HG02798 (cell line): ENCODE measurements at regions not wholly inside any gene's neighbourhood (a gene's known extent, or its start where the extent isn't known, plus 50 kb on each side); places are given as distances from the start of the nearest gene placed in this dataset.
"Not testable (repeated sequence)": the region's sequence is repeated elsewhere in the genome, so short reads cannot be mapped to it uniquely, and the experiment has no call there.

Experiments
- ATAC-seq: cut with Tn5 transposase; IDR thresholded peaks from one replicate; pipeline ENCODE4 v1.9.1; 2021; ENCODE audit warnings: mild to moderate bottlenecking; ENCODE audit not compliant: unreplicated experiment, poor library complexity

DNA sequence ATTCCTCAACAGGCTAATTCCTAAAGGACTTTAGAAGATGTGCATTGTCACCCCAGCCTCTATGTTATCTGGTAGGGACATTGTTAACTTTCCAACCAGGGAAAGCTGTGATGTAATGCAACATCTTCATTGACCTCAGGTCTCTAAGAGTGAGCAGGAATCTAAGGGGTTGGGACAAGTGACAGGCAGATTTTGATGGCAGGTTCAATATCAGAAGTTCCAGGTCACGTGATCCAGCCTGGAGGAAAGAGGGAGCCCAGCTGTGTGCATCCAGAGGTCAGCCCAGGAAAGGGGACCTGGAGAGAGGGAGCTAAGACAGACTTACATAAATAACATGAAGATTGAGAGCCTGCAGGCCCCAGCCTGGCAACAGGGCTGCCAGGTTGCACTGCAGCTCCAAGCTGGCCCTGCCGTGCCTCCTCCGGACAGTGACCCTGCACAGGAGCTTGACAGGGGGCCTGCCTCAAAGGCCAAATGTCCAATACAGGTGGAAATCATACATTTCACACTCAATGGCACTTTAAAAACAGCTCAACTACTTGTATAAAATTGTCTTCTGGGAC lies 262.2 kb upstream of the MGAT5 start:
- ATAC-seq = no peak

GRCh38 chr2:133992454-133992853 lies 261.4 kb upstream of the MGAT5 start:
- ATAC-seq = no peak

DNA sequence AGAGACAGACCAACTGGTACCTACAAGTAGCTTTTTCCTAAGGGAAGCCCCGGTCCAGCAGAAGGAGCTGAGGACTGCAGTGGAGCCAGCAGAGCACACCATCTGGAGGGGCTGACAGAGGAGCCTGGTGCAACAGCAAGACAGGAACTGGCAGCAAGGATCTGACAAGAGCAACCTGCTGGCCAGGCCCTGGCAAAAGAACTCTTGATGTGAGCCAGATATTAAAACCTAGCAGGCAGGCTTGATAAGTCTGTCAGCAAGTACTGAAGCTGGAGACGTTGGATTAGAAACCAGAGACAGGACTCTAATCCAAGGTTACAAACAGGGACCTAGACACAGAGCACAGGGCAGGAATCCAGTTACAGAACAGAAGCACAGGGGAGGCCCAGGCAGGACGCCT lies 260.7 kb upstream of the MGAT5 start:
- no peak for ATAC-seq

DNA sequence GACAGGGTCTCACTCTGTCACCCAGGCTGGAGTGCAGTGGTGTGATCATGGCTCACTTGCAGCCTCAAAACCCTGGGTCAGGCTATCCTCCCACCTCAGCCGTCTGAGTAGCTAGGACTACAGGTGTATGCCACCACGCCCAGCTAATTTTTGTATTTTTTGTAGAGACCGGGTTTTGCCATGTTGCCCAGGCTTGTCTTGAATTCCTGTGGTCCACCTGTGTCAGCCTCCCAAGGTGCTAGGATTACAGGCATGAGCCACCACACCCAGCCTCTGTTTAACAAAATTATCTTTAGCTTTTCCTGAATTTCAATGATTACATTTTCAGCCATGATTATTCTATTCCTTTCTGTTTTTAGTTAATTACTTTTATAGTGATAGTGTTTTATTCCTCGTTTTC lies 255.1 kb upstream of the MGAT5 start:
- not testable (repeated sequence) for ATAC-seq

DNA sequence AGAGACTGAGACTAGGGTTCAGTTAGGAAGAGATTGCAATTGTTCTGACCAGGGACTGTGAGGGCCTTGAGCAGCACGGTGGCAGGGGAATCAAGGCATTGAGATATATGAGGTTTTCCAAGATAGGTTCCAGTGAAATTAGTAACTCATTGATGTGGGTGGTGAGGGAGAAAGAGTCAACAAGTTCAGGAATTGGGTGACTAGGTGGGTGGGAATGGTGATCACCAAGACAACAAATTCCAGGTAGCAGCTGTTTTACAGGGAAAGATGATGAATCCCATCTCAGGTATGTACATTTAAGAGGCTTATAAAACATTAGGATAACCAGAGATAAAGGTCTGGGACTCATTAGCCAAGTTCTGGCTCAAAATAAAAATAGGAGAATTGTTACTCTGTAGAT lies 251.5 kb upstream of the MGAT5 start:
- no peak for ATAC-seq

DNA sequence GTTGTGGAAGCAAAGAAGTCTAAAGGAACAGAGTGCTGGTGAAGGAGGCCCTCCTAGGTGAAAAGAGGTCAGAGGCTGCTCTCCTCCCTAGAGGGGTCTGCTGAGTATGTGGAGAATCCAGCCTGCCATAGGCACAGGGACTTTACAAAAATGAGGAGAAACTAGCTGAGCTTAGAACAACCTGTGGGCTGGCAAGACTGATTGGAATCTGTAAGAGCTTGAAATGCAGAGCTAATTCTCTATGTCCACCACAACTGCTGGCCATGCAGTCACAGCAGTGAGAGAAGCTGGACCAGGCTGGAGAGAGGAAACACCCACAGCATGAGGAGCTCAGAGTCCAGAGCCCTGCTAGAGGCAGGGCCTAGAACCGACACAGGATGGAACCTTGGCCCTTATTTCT lies 251.0 kb upstream of the MGAT5 start:
- no peak for ATAC-seq

DNA sequence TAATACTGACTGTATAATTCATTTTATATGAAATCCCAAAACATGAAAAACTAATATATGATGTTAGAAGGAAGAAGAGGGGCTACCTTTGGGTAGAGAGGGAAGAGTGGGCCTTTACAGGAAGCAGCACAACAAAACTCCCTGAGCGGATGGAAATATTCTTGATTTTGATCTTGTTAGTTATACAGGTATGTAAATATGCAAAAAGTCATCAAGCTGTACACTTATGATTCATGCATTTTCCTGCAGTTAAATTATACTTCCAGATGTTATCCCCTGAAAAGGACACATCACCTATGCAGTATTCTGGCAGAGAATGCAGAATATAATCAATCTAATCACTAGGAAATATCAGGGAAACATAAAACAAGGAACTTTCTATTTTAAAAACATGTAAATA lies 249.4 kb upstream of the MGAT5 start:
- ATAC-seq = no peak

DNA sequence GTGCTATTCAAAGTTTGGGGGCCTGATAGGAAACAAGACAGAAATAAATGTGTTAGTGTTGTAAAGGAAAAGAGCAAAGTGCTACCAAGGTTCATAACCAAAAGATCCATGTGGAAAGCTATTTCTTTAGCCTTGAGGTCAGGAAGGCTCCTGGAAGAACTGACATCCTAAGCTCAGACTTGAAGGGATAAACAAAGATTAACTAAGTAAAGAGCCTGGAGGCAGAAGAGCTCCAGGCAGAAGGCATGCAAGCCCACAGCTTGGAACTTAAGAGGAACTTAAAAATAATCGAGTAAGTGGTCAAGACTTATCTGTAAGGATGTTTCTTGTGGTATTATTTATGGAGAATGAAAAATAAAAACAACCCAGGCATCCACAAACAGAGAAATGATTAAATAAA lies 245.0 kb upstream of the MGAT5 start:
- no peak for ATAC-seq

GRCh38 chr2:134009440-134009839 lies 244.4 kb upstream of the MGAT5 start:
- no peak for ATAC-seq

DNA sequence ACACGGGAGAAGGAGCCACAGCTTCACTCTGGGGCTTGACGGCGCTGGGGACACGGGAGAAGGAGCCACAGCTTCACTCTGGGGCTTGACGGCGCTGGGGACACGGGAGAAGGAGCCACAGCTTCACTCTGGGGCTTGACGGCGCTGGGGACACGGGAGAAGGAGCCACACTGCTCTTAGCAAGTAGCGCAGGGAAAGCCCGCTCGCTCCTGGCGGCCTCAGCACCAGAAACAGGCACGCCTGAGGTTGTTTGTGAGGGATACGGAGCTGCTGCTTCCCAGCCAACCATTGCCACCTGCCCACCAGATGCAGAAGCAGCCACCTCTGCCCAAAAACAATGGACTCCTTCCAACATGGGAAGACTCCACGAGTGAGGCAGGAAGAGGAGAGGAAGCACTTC lies 244.0 kb upstream of the MGAT5 start:
- not testable (repeated sequence) for ATAC-seq

GRCh38 chr2:134011936-134012586 lies 241.8 kb upstream of the MGAT5 start:
- ATAC-seq = no peak

GRCh38 chr2:134014196-134014960 lies 239.5 kb upstream of the MGAT5 start:
- no peak for ATAC-seq

DNA sequence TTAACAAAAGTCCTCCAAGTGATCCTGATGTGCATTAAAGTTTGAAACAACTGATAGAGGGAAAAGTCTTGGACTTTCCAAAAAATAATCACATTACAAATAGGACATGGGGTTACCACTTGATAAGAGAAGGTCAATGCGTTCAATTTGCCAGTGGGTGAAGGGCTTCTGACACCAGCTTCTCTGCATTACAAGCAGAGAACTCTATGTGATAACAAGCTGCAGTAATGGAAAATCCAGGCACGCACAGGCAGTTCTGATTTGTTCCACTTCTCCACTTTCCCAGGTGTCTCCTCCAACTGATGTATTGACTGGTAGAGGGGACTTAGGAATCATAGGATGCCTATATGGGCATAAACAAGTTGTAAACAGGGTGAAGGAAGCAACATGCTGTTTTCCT lies 234.0 kb upstream of the MGAT5 start:
- no peak for ATAC-seq

DNA sequence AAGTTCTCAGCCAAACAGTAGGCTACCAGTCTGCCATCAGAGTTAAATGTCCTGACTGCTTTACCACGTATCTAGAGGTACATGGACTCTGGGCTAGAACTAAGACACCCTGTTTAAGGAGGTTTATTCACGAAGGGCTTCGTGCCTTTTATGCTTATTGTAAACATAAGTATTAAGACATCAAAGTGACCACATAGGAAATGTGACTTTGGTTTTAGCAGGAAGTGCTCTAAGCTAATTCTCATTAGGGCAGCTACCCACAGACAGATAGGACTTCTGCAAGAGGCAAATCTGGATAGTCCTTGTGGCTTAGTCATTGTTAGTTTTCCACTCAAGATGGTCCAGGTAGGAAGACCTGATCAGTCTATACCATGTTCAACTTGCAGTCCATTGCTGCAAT lies 233.3 kb upstream of the MGAT5 start:
- peak; percentile 43 for ATAC-seq

DNA sequence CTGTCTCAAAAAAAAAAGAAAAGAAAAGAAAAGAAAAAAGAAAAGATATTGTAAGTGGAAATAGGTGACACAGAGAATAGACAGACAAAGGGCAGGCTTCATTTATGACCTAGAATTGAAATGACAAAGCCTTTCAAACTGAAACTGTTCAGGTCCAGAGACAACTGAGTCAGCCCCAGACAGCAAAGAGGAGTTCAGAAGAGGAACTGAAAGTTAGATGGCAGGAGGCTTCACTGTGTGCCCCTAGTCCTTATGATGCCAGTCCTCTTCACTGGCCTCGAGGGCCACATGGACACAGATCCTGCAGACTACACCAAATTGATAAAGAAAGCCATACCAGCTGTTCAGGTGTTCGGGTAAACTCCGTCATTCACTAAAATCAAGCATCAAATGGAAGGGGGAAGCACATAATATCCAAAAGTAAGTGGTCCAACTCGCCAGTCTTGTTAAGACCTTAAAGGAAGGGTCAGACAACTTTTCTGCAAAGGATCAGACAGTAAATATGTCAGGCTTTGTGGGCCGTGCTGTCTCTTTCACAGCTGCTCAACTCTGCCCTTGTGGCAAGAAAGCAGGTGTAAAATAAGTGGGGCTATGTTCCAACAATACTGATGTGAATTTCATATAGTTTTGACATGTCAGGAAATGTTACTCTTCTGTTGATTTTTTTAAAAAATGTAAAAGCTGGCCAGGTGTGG lies 231.9 kb upstream of the MGAT5 start:
- peak; percentile 91 for ATAC-seq

DNA sequence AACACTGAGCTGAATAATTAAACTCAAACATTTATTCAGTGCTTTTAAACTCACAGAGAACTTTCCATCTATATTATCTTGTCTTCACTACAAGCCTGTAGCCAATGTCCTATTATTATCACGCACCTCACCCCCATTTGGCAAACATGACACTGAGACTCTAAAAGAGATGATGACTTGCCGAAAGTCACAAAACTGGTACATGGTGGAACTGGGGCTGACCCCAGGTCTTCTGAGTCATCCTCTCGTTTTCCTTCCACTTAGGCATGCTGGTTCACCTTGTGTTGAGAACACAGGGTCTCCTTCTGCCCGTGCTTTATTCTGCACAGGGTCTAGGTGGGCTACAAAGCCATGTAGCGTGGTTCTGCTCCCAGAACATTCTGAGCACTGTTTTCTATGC lies 230.0 kb upstream of the MGAT5 start:
- ATAC-seq = no peak

DNA sequence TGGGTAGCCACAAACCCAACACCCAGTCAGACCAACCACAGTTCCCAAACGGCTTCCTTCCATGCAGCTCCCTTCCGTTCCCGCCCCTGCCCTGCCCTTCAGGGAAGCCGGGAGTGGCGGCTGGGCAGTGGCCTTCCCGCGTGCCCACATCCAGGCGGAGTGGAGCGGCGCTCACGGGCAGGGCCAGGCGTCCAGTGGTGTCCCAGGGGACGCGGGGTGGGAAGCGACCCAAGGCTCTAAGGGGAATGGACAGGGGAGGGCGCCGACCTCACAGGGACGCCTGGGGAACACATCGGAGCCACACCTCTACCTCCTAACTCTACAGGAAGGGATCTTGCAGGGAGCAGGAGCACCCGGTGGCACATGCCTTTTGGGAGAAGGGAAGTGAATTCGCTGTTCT lies 225.9 kb upstream of the MGAT5 start:
- no peak for ATAC-seq

DNA sequence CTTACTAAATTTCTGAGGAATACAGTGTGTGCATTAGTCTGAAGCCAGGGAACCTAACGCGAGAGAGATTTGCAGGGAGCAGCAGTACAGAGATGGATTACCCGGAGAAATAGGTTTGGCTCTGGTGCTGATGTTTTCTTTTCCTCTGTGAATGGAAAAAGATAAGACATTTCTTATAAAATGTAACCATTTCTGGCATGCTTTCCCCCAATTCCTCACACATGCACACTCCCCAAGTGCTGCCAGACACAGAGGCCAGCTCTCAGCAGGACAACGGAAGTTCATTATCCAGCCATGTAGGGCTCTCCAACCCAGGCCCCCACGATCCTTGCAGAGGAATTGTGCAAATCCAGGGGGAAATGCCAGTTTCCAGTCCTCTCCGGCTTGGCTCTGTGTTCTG lies 224.5 kb upstream of the MGAT5 start:
- no peak for ATAC-seq

GRCh38 chr2:134031539-134031938 lies 222.3 kb upstream of the MGAT5 start:
- ATAC-seq = no peak

- ATAC-seq = no peak
Measured at GRCh38 chr2:134035605-134036370, 218.1 kb upstream of the MGAT5 start.
